SK-N-SH treated with all-trans-retinoic acid at 6 μM for 48 hours (cell line): ENCODE measurements at regions not wholly inside any gene's neighbourhood (a gene's known extent, or its start where the extent isn't known, plus 50 kb on each side); places are given as distances from the start of the nearest gene placed in this dataset.

Experiments
- ISL1 ChIP-seq: fragments of 250-450 bp; sonication (Bioruptor Pico); IDR thresholded peaks from 2 replicates; pipeline ENCODE4 v2.1.2; 2022; ENCODE audit warnings: mild to moderate bottlenecking, moderate library complexity
- PATZ1 ChIP-seq: fragments of 250-450 bp; sonication (Bioruptor Pico); IDR thresholded peaks from 2 replicates; pipeline ENCODE4 v1.8.0; 2020; ENCODE audit warnings: mild to moderate bottlenecking, moderate library complexity, borderline replicate concordance
- TCF4 ChIP-seq: fragments of 250-450 bp; sonication (Bioruptor Pico); IDR thresholded peaks from 2 replicates; pipeline ENCODE4 v1.8.0; 2021; ENCODE audit warnings: mild to moderate bottlenecking, moderate library complexity, borderline replicate concordance
- TOX ChIP-seq: fragments of 250-450 bp; sonication (Bioruptor Pico); IDR thresholded peaks from 2 replicates; pipeline ENCODE4 v1.8.0; 2021; ENCODE audit warnings: mild to moderate bottlenecking, moderate library complexity, borderline replicate concordance
- ZFP30 ChIP-seq: fragments of 450-650 bp; formaldehyde crosslinking; IDR thresholded peaks from 2 replicates; pipeline ENCODE4 v1.5.0; 2022; ENCODE audit warnings: mild to moderate bottlenecking, moderate library complexity
- ZNF70 ChIP-seq: fragments of 450-650 bp; formaldehyde crosslinking; IDR thresholded peaks from 2 replicates; pipeline ENCODE4 v1.5.0; 2020; ENCODE audit warnings: mild to moderate bottlenecking, moderate library complexity

- TF ChIP-seq TCF4 (no peak), ZNF70 (CRISPR knock-in tag) (no peak), ZFP30 (no peak), TOX (CRISPR knock-in tag) (no peak), PATZ1 (no peak), ISL1 (CRISPR knock-in tag) (no peak)
These were observed 239.3 kb downstream of the KCNK2 start for GRCh38 chr1:215321802-215322201.
